SK-N-SH treated with all-trans-retinoic acid at 6 μM for 48 hours (cell line): ENCODE measurements at regions not wholly inside any gene's neighbourhood (a gene's known extent, or its start where the extent isn't known, plus 50 kb on each side); places are given as distances from the start of the nearest gene placed in this dataset.

ENCODE experiments used
- ATAC-seq: fragments of 200-7000 bp; cut with Tn5 transposase; 3 replicates; pipeline ENCODE4 v1.9.1; 2020; ENCODE audit warnings: mild to moderate bottlenecking, moderate library complexity
- ARNTL ChIP-seq: fragments of 450-650 bp; formaldehyde crosslinking; IDR thresholded peaks from 2 replicates; pipeline ENCODE4 v1.5.0; 2020; ENCODE audit warnings: low read depth, mild to moderate bottlenecking, moderate library complexity, borderline replicate concordance
- BACH2 ChIP-seq: fragments of 250-450 bp; sonication (Bioruptor Pico); IDR thresholded peaks from 2 replicates; pipeline ENCODE4 v1.9.0; 2021; ENCODE audit warnings: mild to moderate bottlenecking, borderline replicate concordance
- CREB5 ChIP-seq: fragments of 250-450 bp; sonication (Bioruptor Pico); IDR thresholded peaks from 2 replicates; pipeline ENCODE4 v1.5.1; 2020; ENCODE audit warnings: low read depth, mild to moderate bottlenecking, moderate library complexity
- CSDC2 ChIP-seq: fragments of 250-450 bp; sonication (Bioruptor Pico); IDR thresholded peaks from 2 replicates; pipeline ENCODE4 v1.5.0; 2020; ENCODE audit warnings: mild to moderate bottlenecking, moderate library complexity
- CSRNP3 ChIP-seq: fragments of 250-450 bp; sonication (Bioruptor Pico); IDR thresholded peaks from 2 replicates; pipeline ENCODE4 v1.5.1; 2021; ENCODE audit warnings: mild to moderate bottlenecking, moderate library complexity
- ESRRG ChIP-seq: fragments of 250-450 bp; sonication (Bioruptor Pico); IDR thresholded peaks from 2 replicates; pipeline ENCODE4 v1.6.1; 2021; ENCODE audit warnings: mild to moderate bottlenecking
- GLIS3 ChIP-seq: fragments of 250-450 bp; sonication (Bioruptor Pico); IDR thresholded peaks from 2 replicates; pipeline ENCODE4 v1.5.0; 2020; ENCODE audit warnings: mild to moderate bottlenecking, moderate library complexity
- ISL1 ChIP-seq: fragments of 250-450 bp; sonication (Bioruptor Pico); IDR thresholded peaks from 2 replicates; pipeline ENCODE4 v2.1.2; 2022; ENCODE audit warnings: mild to moderate bottlenecking, moderate library complexity
- OSR1 ChIP-seq: fragments of 250-450 bp; sonication (Bioruptor Pico); IDR thresholded peaks from 2 replicates; pipeline ENCODE4 v1.8.0; 2022; ENCODE audit warnings: moderate library complexity, mild to moderate bottlenecking, inconsistent platforms
- PATZ1 ChIP-seq: fragments of 250-450 bp; sonication (Bioruptor Pico); IDR thresholded peaks from 2 replicates; pipeline ENCODE4 v1.8.0; 2020; ENCODE audit warnings: mild to moderate bottlenecking, moderate library complexity, borderline replicate concordance
- POU6F1 ChIP-seq: fragments of 250-450 bp; sonication (Bioruptor Pico); IDR thresholded peaks from 2 replicates; pipeline ENCODE4 v1.8.0; 2021; ENCODE audit warnings: low read depth, mild to moderate bottlenecking, moderate library complexity, borderline replicate concordance
- PPARA ChIP-seq: fragments of 250-450 bp; sonication (Bioruptor Pico); IDR thresholded peaks from 2 replicates; pipeline ENCODE4 v1.5.0; 2020; ENCODE audit warnings: mild to moderate bottlenecking, borderline replicate concordance
- SNAI2 ChIP-seq: fragments of 250-450 bp; sonication (Bioruptor Pico); IDR thresholded peaks from 2 replicates; pipeline ENCODE4 v1.5.0; 2020; ENCODE audit warnings: mild to moderate bottlenecking, moderate library complexity
- TCF4 ChIP-seq: fragments of 250-450 bp; sonication (Bioruptor Pico); IDR thresholded peaks from 2 replicates; pipeline ENCODE4 v1.8.0; 2021; ENCODE audit warnings: mild to moderate bottlenecking, moderate library complexity, borderline replicate concordance
- TSHZ2 ChIP-seq: fragments of 250-450 bp; sonication (Bioruptor Pico); IDR thresholded peaks from 2 replicates; pipeline ENCODE4 v1.5.0; 2020; ENCODE audit warnings: mild to moderate bottlenecking, moderate library complexity
- ZC3H10 ChIP-seq: fragments of 250-450 bp; sonication (Bioruptor Pico); IDR thresholded peaks from 2 replicates; pipeline ENCODE4 v1.5.1; 2021; ENCODE audit warnings: mild to moderate bottlenecking, moderate library complexity
- ZFP3 ChIP-seq: fragments of 250-450 bp; sonication (Bioruptor Pico); IDR thresholded peaks from 2 replicates; pipeline ENCODE4 v1.5.0; 2020; ENCODE audit warnings: mild to moderate bottlenecking, moderate library complexity
- ZFP30 ChIP-seq: fragments of 450-650 bp; formaldehyde crosslinking; IDR thresholded peaks from 2 replicates; pipeline ENCODE4 v1.5.0; 2022; ENCODE audit warnings: mild to moderate bottlenecking, moderate library complexity
- ZNF565 ChIP-seq: fragments of 450-650 bp; formaldehyde crosslinking; conservative IDR thresholded peaks from 2 replicates; pipeline ENCODE4 v1.5.0; 2020; ENCODE audit warnings: low read depth, mild to moderate bottlenecking, moderate library complexity
- ZNF70 ChIP-seq: fragments of 450-650 bp; formaldehyde crosslinking; IDR thresholded peaks from 2 replicates; pipeline ENCODE4 v1.5.0; 2020; ENCODE audit warnings: mild to moderate bottlenecking, moderate library complexity
- ZNF8 ChIP-seq: fragments of 450-650 bp; formaldehyde crosslinking; IDR thresholded peaks from 2 replicates; pipeline ENCODE4 v1.5.0; 2020; ENCODE audit warnings: mild to moderate bottlenecking, moderate library complexity

- TF ChIP-seq TCF4 (CRISPR knock-in tag) (no peak), ESRRG (CRISPR knock-in tag) (no peak), PATZ1 (no peak), ZNF70 (CRISPR knock-in tag) (no peak), CREB5 (CRISPR knock-in tag) (no peak), CSRNP3 (no peak), POU6F1 (no peak), SNAI2 (CRISPR knock-in tag) (no peak), PPARA (no peak), GLIS3 (CRISPR knock-in tag) (no peak), BACH2 (no peak), ZNF8 (no peak), ZC3H10 (no peak), ISL1 (no peak), CSDC2 (no peak), ZFP3 (CRISPR knock-in tag) (no peak), ZNF565 (no peak), TSHZ2 (CRISPR knock-in tag) (no peak), OSR1 (CRISPR knock-in tag) (no peak)
- ATAC-seq, result no peak
Observed at GRCh38 chr9:28155671-28156070, 582.4 kb upstream of the C9orf72 start.

- no peak for ATAC-seq
- TF ChIP-seq OSR1 (CRISPR knock-in tag), result no peak
- no peak for TF ChIP-seq SNAI2 (CRISPR knock-in tag)
- TF ChIP-seq ZFP30 (CRISPR knock-in tag), result no peak
- TF ChIP-seq ZFP3 (CRISPR knock-in tag), result no peak
- TF ChIP-seq TSHZ2 (CRISPR knock-in tag), result no peak
- TF ChIP-seq CSDC2, result no peak
Observed at GRCh38 chr9:28158451-28158850, 585.2 kb upstream of the C9orf72 start.

GRCh38 chr9:28163619-28164018 is 590.3 kb upstream of the C9orf72 start:
- TF ChIP-seq ARNTL (CRISPR knock-in tag), result no peak
- no peak for TF ChIP-seq ESRRG (CRISPR knock-in tag)
- ATAC-seq, result no peak
